ENCODE measurements at regions not wholly inside any gene's neighbourhood (a gene's known extent, or its start where the extent isn't known, plus 50 kb on each side); places are given as distances from the start of the nearest gene placed in this dataset.

DNA sequence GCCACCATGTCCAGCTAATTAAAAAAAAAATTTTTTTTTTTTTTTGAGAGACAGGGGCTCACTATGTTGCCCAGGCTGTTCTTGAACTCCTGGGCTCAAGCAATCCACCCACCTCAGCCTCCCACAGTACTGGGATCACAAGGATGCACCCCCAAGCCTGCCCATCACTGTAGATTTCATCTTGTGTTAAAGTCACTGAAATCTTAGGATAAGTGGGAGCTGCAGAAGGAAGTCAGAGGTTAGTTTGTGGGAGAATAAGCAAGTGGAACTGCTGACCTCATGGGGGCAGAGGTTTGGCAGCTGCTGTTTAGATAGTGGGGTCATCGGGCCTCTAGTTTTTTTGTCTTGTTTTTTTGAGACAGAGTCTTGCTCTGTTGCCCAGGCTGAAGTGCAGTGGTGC, 59.7 kb upstream of the MAX start (continued):
- TF ChIP-seq, protein P1, sequence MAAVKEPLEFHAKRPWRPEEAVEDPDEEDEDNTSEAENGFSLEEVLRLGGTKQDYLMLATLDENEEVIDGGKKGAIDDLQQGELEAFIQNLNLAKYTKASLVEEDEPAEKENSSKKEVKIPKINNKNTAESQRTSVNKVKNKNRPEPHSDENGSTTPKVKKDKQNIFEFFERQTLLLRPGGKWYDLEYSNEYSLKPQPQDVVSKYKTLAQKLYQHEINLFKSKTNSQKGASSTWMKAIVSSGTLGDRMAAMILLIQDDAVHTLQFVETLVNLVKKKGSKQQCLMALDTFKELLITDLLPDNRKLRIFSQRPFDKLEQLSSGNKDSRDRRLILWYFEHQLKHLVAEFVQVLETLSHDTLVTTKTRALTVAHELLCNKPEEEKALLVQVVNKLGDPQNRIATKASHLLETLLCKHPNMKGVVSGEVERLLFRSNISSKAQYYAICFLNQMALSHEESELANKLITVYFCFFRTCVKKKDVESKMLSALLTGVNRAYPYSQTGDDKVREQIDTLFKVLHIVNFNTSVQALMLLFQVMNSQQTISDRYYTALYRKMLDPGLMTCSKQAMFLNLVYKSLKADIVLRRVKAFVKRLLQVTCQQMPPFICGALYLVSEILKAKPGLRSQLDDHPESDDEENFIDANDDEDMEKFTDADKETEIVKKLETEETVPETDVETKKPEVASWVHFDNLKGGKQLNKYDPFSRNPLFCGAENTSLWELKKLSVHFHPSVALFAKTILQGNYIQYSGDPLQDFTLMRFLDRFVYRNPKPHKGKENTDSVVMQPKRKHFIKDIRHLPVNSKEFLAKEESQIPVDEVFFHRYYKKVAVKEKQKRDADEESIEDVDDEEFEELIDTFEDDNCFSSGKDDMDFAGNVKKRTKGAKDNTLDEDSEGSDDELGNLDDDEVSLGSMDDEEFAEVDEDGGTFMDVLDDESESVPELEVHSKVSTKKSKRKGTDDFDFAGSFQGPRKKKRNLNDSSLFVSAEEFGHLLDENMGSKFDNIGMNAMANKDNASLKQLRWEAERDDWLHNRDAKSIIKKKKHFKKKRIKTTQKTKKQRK (IDR thresholded peaks at IDR 0.05; ENCODE audit: low read length), result no peak
- TF ChIP-seq, protein P2, sequence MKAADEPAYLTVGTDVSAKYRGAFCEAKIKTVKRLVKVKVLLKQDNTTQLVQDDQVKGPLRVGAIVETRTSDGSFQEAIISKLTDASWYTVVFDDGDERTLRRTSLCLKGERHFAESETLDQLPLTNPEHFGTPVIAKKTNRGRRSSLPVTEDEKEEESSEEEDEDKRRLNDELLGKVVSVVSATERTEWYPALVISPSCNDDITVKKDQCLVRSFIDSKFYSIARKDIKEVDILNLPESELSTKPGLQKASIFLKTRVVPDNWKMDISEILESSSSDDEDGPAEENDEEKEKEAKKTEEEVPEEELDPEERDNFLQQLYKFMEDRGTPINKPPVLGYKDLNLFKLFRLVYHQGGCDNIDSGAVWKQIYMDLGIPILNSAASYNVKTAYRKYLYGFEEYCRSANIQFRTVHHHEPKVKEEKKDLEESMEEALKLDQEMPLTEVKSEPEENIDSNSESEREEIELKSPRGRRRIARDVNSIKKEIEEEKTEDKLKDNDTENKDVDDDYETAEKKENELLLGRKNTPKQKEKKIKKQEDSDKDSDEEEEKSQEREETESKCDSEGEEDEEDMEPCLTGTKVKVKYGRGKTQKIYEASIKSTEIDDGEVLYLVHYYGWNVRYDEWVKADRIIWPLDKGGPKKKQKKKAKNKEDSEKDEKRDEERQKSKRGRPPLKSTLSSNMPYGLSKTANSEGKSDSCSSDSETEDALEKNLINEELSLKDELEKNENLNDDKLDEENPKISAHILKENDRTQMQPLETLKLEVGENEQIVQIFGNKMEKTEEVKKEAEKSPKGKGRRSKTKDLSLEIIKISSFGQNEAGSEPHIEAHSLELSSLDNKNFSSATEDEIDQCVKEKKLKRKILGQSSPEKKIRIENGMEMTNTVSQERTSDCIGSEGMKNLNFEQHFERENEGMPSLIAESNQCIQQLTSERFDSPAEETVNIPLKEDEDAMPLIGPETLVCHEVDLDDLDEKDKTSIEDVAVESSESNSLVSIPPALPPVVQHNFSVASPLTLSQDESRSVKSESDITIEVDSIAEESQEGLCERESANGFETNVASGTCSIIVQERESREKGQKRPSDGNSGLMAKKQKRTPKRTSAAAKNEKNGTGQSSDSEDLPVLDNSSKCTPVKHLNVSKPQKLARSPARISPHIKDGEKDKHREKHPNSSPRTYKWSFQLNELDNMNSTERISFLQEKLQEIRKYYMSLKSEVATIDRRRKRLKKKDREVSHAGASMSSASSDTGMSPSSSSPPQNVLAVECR (CRISPR knock-in tag; IDR thresholded peaks at IDR 0.05; ENCODE audit: borderline replicate concordance), result no peak

DNA sequence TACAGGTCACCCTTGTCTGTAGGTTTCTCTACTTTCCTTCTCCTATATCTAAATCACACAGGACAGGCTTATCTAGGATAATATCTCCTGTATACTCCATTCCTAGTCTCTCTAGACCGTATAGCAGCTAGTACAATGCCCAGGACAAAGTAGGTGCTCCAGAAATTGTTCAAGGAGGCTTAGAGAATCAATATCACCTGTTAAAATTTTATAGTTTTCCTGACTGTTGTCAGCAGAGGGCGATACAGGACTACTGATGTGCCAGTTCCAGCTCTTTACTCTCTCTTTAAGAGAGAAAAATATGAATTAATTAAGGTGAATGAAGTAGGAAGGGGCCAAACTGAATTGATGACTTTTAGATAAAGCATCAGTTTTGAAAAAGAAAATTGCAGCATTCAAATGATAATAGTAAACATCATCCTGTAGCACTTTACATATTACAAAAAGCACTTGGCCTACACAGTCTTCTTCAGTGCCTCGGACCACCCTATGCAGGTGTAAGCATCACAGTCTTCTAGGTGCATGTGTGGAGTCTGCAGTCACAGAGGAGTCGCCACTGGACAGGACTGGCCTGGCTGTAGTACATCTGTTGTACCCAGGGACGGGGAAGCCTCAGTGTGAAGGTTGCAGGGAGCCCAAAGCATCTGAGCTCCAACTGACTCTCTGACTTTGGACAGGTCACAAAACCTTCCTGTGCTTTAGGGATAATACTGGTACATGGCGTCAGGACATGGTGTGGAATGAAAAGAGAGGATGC, 61.9 kb upstream of the MAX start:
- no peak overlapping the region for H2AFZ ChIP-seq (ENCODE audit: low read length)
- ATAC-seq (peak; percentile 80), FAIRE-seq (peak; percentile 28), DNase-seq (ENCODE audit: low spot score) (peak; percentile 43)
- TF ChIP-seq SMC3 (IDR thresholded peaks at IDR 0.05; ENCODE audit: low read length), result peak; percentile 76
- TF ChIP-seq ESRRA (CRISPR knock-in tag; IDR thresholded peaks at IDR 0.05; ENCODE audit: low read depth), result no peak
- TF ChIP-seq RAD21 (CRISPR knock-in tag; IDR thresholded peaks at IDR 0.05), result peak; percentile 71
- peak; percentile 89 for TF ChIP-seq STAG1 (CRISPR knock-in tag; IDR thresholded peaks at IDR 0.05)
- no peak for TF ChIP-seq ADNP (CRISPR knock-in tag; IDR thresholded peaks at IDR 0.05)
- TF ChIP-seq HMGA1 (CRISPR knock-in tag; conservative IDR thresholded peaks at IDR 0.05), result no peak
- TF ChIP-seq, protein P3, sequence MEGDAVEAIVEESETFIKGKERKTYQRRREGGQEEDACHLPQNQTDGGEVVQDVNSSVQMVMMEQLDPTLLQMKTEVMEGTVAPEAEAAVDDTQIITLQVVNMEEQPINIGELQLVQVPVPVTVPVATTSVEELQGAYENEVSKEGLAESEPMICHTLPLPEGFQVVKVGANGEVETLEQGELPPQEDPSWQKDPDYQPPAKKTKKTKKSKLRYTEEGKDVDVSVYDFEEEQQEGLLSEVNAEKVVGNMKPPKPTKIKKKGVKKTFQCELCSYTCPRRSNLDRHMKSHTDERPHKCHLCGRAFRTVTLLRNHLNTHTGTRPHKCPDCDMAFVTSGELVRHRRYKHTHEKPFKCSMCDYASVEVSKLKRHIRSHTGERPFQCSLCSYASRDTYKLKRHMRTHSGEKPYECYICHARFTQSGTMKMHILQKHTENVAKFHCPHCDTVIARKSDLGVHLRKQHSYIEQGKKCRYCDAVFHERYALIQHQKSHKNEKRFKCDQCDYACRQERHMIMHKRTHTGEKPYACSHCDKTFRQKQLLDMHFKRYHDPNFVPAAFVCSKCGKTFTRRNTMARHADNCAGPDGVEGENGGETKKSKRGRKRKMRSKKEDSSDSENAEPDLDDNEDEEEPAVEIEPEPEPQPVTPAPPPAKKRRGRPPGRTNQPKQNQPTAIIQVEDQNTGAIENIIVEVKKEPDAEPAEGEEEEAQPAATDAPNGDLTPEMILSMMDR (CRISPR knock-in tag; IDR thresholded peaks at IDR 0.05), result peak; percentile 68
- peaks cover 11% of the 10 kb centered on the region for H3K4me1 ChIP-seq (ENCODE audit: insufficient read depth, low read length)
- 14% methylated on average over 6 of the region's 6 CpGs for WGBS (ENCODE audit: low lambda C conversion rate)
- H3K79me2 ChIP-seq (ENCODE audit: insufficient read depth, low read length), result no peaks in the 10 kb centered on the region
- H3K9me3 ChIP-seq (ENCODE audit: low read length), result no peaks in the 10 kb centered on the region
- BruUV-seq (replicated peaks), result no TSS peak
- no peak overlapping the region for H3K27ac ChIP-seq (ENCODE audit: extremely low read length, insufficient read depth, low read length)
- H3K4me3 ChIP-seq (replicated peaks in 1 of 3; ENCODE audit: insufficient read depth in 1 of 3, low read depth in 2 of 3, low read length in 3 of 3), result no peak overlapping the region
- intact Hi-C loops (cut with micrococcal nuclease; ENCODE audit: unreplicated experiment) (loop anchor here (1.0 kb wide), 4 partner anchors 247 to 795 kb away; no protein-coding TSS in a partner anchor), in situ Hi-C loops (cut with HindIII; ENCODE audit: extremely low pct_ligation_motif_present, low pct_unique_long_range_greater_than_20kb) (loop anchor here (5.0 kb wide), 1 partner anchor 663 kb away; no protein-coding TSS in a partner anchor)
- H3K27me3 ChIP-seq (ENCODE audit: control insufficient read depth in 1 of 2, insufficient read depth in 2 of 2, low read length in 2 of 2), result no peaks in the 10 kb centered on the region
- peak overlapping the region; percentile 55 for H3K4me2 ChIP-seq (ENCODE audit: low read depth, low read length)
- no peak overlapping the region for H3K9ac ChIP-seq (ENCODE audit: insufficient read depth, low read depth, low read length)
- no peaks in the 10 kb centered on the region for H4K20me1 ChIP-seq (ENCODE audit: insufficient read depth, low read length)
- ChIA-PET CTCF (ENCODE audit: low intra/inter-chr PET ratio, low total read pairs) (interaction anchor here (0.8 to 2.6 kb wide), 6 partner anchors 250 to 907 kb away, joined by 3 to 22 read pairs (median 5); no protein-coding TSS in a partner anchor), POLR2A (interaction anchor here (0.8 kb wide), 1 partner anchor 79 kb away, joined by 3 read pairs; no protein-coding TSS in a partner anchor)
- H3K36me3 ChIP-seq (replicated peaks in 1 of 2; ENCODE audit: control insufficient read depth in 1 of 2, insufficient read depth in 2 of 2, low read length in 2 of 2), result no peaks in the 10 kb centered on the region
